OCI-LY1 (cell line): ENCODE measurements at regions not wholly inside any gene's neighbourhood (a gene's known extent, or its start where the extent isn't known, plus 50 kb on each side); places are given as distances from the start of the nearest gene placed in this dataset.

Experiments
- CTCF ChIP-seq: fragments of 200-600 bp; sonication (generic), shearing (Covaris generic); IDR thresholded peaks from 2 replicates; pipeline ENCODE4 v1.5.1; 2017; ENCODE audit warnings: mild to moderate bottlenecking, antibody characterized with exemption, low read length, moderate library complexity, mixed read lengths
- EZH2 ChIP-seq: fragments of 200-600 bp; sonication (generic), shearing (Covaris generic); IDR thresholded peaks from 2 replicates; pipeline ENCODE4 v1.8.0; 2017; ENCODE audit warnings: borderline replicate concordance, mixed run types, mild to moderate bottlenecking, antibody characterized with exemption, low read length, moderate library complexity, mixed read lengths

DNA sequence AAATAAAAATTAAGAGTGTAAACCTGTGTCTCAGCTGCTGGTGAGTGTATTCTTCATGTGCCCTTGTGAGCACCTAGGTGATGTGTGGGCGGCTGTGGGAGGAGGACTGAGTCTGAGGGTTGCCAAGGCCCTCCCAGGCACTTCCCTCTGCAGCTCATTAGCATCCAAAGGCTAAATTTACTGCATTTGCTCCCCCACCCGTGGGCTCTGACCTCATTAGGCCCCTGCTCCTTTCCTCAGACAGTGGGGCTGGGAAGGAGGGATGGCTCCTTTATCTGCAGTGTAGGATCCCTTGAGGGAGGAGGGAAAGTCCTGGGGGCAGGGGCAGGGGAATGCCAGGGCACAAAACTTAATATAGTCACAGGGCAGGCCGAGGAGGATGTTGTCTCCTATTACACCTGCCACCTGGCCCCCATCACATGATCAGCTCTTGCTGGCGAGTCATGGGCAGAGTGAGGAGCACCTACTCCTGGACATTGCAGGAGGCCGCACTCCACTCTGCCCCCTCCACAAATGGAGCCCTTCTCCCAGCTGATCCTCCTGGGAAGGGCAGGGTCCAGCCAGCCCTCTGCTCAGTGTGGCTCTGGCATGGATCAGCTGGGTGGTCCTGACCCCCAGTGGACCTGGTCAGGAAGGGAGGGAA lies 133.2 kb downstream of the MRPL14 start:
- TF ChIP-seq CTCF (no peak), EZH2 (no peak)
